ENCODE measurements at regions not wholly inside any gene's neighbourhood (a gene's known extent, or its start where the extent isn't known, plus 50 kb on each side); places are given as distances from the start of the nearest gene placed in this dataset.

DNA sequence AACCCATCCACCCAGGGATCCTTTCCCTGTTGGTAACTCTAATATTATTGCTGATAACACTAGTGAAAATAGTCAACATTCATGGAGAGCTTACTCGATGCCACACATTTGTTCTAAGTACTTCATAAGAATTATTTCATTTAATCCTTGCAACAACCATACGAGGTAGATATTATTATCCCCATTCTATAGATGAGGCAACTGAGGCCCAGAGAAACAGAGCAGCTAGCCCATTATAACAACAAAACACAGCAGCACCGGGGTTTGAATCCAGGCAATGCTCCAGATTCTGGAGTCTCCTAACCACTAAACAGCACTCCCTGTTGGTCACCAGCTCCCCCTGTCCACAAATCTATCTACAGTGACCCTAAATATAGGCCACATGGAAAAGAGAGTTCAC is 90.4 kb upstream of the PKDCC start:
- intact Hi-C loops (cut with DNase I) = no loop called here
- Histone ChIP-seq H3K4me1 (no peaks in the 10 kb centered on the region), H3K4me3 (no peak overlapping the region), H3K9me3 (no peaks in the 10 kb centered on the region), H3K27me3 (no peaks in the 10 kb centered on the region), H3K27ac (no peak overlapping the region), H3K36me3 (no peaks in the 10 kb centered on the region)
- ATAC-seq (no peak), DNase-seq (no peak), FAIRE-seq (no peak)
- TF ChIP-seq, protein P1, sequence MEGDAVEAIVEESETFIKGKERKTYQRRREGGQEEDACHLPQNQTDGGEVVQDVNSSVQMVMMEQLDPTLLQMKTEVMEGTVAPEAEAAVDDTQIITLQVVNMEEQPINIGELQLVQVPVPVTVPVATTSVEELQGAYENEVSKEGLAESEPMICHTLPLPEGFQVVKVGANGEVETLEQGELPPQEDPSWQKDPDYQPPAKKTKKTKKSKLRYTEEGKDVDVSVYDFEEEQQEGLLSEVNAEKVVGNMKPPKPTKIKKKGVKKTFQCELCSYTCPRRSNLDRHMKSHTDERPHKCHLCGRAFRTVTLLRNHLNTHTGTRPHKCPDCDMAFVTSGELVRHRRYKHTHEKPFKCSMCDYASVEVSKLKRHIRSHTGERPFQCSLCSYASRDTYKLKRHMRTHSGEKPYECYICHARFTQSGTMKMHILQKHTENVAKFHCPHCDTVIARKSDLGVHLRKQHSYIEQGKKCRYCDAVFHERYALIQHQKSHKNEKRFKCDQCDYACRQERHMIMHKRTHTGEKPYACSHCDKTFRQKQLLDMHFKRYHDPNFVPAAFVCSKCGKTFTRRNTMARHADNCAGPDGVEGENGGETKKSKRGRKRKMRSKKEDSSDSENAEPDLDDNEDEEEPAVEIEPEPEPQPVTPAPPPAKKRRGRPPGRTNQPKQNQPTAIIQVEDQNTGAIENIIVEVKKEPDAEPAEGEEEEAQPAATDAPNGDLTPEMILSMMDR (IDR thresholded peaks at IDR 0.05) = no peak
- whole genome bisulfite sequencing, 2 donors = 71 to 79% methylated on average over 3 of the region's 3 CpGs

DNA sequence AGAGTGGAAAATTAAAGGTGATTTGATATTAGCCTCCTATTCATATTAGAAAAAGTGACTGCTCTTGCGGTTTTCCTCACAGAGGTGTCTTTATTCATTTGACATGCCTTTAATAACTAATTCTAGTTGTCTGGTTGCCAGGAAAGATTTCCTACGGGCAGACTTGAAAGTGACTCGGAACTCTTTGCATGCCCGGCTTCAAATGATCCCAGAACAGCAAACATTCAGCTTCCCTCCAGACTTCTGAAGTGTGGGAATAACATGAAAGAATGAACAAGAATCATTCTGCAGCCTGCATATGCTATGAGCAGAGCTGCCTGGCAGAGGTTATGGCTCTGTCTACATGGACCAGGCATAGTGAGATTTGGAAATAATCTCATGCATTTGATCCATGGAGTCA is 89.6 kb upstream of the PKDCC start:
- Histone ChIP-seq H3K9me3 (no peaks in the 10 kb centered on the region), H3K36me3 (no peaks in the 10 kb centered on the region), H3K4me1 (no peaks in the 10 kb centered on the region), H3K27me3 (no peaks in the 10 kb centered on the region), H3K27ac (no peak overlapping the region), H3K4me3 (no peak overlapping the region)
- TF ChIP-seq, protein P1 (IDR thresholded peaks at IDR 0.05) = no peak
- intact Hi-C loops (cut with DNase I) = no loop called here
- ATAC-seq (peak in 1 of 4 donors; percentile 32), FAIRE-seq (no peak), DNase-seq (no peak)
- 38 to 39% methylated on average over 4 of the region's 4 CpGs for WGBS, 2 donors

DNA sequence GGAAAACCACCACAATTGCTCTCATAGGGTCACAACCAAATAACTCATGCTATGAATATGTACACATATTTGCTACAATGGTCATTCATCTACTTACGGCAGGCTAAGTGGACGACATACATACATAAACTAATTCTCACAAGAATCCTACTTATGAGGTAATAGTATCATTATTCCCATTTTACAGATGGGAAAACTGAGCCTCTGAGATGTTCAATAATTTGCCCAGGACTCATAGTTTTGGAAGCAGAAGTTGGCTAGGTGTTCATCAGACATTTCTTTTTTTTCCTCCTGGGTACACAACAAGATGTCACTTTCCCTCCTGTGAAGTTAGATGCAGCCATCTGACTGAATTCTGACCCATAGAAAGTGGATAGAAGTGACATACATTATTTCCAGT is 89.0 kb upstream of the PKDCC start:
- DNase-seq (no peak), FAIRE-seq (no peak), ATAC-seq (no peak)
- no peaks in the 10 kb centered on the region for H3K36me3 ChIP-seq
- 84 to 86% methylated on average over 2 of the region's 2 CpGs for WGBS, 2 donors
- H3K9me3 ChIP-seq = no peaks in the 10 kb centered on the region
- intact Hi-C loops (cut with DNase I) = no loop called here
- H3K27me3 ChIP-seq = no peaks in the 10 kb centered on the region
- H3K4me1 ChIP-seq = peaks cover 0 to 2% (median 0%) of the 10 kb centered on the region in 3 donors
- TF ChIP-seq, protein P1 (IDR thresholded peaks at IDR 0.05) = no peak
- no peak overlapping the region for H3K4me3 ChIP-seq
- H3K27ac ChIP-seq = no peak overlapping the region

DNA sequence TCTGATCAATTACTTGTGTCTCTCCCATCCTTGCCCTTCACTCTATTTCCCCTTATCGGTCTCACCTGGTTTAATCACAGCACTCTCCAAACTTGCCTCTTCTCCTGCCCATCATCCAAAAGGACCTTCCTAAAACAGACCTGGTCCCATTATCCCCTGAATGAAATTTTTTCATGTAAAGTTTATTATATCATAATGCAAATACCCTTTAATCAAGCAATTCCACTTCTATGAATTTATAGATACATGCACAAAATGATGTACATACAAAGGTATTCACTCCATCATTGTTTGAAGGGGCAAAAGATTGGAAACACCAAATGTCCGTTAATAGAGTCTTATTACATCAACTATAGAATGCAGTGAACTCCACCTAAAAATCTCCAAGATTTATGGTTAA is 88.1 kb upstream of the PKDCC start:
- no peaks in the 10 kb centered on the region for H3K36me3 ChIP-seq
- DNase-seq (no peak), FAIRE-seq (no peak), ATAC-seq (no peak)
- no peaks in the 10 kb centered on the region for H3K9me3 ChIP-seq
- H3K27ac ChIP-seq = no peak overlapping the region
- intact Hi-C loops (cut with DNase I) = no loop called here
- H3K27me3 ChIP-seq = no peaks in the 10 kb centered on the region
- 85 to 93% methylated on average over 2 of the region's 2 CpGs for WGBS, 2 donors
- peaks cover 0 to 4% (median 0%) of the 10 kb centered on the region in 3 donors for H3K4me1 ChIP-seq
- H3K4me3 ChIP-seq = no peak overlapping the region
- TF ChIP-seq, protein P1 (IDR thresholded peaks at IDR 0.05) = no peak

DNA sequence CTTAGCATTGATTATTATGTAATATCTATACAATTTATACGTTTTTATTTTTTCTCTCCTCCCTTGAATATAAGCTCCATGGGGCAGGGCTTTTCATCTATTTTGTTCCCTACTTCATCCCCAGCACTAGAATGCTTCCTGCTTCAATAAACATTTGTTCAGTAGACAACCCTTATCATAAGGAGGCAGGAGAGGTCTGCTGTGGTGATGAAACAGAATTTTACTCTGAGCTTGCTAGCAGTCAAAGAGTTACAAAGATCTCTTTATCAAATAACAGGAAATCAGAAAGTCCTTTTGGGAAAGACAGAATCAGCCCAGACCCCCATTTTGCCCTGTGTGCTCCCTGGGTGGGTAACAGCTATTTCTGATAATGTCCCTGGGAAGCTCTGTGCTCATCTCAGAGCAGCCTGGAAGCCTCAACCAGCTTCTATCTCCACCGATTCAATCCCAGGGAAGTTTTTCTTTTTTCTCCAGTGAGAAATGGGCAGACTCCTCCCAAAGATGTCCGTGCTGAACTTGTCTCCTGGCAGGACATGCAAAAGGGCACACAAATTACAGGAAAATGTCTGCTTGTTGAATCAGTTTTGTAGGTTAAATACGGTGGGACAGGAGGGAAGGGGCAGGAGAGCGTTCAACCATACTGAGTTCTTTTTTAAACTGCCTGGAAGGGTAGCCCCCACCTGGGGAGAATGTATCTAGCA is 84.7 kb upstream of the PKDCC start:
- FAIRE-seq = no peak
- H3K4me3 ChIP-seq = no peak overlapping the region
- peaks cover 7 to 30% (median 19%) of the 10 kb centered on the region in 3 donors for H3K4me1 ChIP-seq
- H3K36me3 ChIP-seq = no peaks in the 10 kb centered on the region
- 50 to 53% methylated on average over 5 of the region's 5 CpGs for WGBS, 2 donors
- TF ChIP-seq, protein P1 (IDR thresholded peaks at IDR 0.05) = no peak
- DNase-seq = no peak
- no peaks in the 10 kb centered on the region for H3K9me3 ChIP-seq
- intact Hi-C loops (cut with DNase I) = no loop called here
- no peaks in the 10 kb centered on the region for H3K27me3 ChIP-seq
- peak overlapping the region; percentile 36 to 78 (median 52) for H3K27ac ChIP-seq
- no peak for ATAC-seq

All from pancreas (tissue), 10 donors.